GM18502 (cell line): ENCODE measurements at regions not wholly inside any gene's neighbourhood (a gene's known extent, or its start where the extent isn't known, plus 50 kb on each side); places are given as distances from the start of the nearest gene placed in this dataset.
"Not testable (repeated sequence)": the region's sequence is repeated elsewhere in the genome, so short reads cannot be mapped to it uniquely, and the experiment has no call there.

Source experiments
- ATAC-seq: cut with Tn5 transposase; IDR thresholded peaks from one replicate; pipeline ENCODE4 v1.9.1; 2021; ENCODE audit warnings: mild to moderate bottlenecking; ENCODE audit not compliant: unreplicated experiment, poor library complexity

DNA sequence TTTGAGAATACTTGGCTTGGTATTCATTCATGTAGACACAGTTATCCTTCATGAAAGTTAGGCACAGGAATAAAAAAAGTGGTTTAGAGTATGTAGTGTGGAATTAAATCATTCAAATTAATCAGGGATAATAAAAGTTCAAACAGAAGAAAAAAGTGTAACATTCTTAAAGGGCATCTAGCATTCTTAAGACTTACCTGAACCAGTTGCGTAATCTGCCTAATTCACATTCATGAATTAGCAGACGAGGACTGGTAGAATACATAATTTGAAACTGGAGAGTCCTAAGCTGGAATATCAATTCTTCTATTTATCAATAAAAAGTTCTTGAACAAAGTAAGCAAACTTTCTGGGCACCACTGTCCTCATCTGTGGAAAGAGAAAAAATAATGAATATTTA lies 157.0 kb upstream of the DEPDC1 start:
- ATAC-seq = no peak

DNA sequence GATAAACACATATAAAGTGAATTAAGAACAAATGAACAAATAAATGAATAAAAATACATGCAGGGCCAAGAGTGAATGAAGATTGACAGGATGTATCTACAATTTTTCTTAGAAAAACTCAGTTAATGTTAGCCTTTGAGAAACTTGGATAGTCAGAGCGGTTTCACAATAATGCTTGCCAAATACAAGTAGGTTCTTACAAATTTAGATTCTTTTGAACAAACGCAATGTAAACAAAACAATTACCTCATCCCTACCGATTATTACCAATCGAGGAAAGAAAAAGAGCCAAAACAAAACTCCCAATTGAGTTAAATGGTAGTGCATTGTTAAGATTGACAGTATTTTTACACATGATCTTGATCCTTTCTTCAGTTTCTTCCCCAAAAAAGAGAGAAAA lies 176.9 kb upstream of the DEPDC1 start:
- no peak for ATAC-seq

DNA sequence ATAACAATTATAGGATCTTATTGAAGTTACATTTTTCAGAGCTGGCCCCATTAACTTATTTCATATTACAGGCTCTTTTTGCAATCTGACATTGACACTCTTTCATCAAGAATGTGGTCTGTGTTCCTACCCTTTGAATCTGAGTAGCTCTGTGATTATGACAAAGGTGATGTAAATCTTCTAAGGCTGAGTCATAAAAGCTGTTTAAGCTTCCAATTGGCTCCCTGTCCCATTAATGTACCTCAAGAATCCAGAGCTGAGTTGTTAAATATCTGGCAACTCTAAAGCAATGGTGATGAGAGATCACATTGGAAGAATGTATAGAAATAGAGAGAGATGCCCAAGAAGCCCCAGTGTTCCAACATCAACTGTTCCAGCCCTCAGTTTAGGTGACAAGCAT lies 178.5 kb upstream of the DEPDC1 start:
- ATAC-seq = no peak

DNA sequence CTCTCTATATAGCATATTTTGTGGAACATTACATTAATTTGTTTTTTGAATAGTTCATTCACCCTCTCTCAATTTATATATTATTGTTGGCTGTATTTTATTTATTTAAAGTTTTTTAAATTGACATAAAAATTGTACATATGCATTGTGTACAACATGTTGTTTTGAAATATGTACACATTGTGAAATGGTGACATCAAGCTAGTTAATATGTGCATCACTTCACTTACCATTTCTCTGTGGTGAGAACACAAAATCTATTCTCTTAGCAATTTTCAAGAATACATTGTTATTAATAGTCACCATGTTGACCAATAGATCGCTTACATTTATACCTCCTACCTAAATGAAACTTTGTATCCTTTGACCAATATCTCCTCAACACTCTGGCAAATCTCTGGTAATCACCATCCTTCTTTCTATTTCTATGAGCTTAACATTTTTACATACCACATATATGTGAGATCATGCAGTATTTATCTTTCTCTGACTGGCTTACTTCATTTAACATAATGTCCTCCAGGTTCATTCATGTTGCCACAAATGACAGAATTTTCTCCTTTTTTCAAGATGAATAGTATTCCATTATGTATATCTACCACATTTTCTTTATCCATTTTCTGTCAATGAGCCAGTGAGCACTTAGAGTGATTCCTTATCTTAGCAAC lies 180.9 kb upstream of the DEPDC1 start:
- no peak for ATAC-seq

DNA sequence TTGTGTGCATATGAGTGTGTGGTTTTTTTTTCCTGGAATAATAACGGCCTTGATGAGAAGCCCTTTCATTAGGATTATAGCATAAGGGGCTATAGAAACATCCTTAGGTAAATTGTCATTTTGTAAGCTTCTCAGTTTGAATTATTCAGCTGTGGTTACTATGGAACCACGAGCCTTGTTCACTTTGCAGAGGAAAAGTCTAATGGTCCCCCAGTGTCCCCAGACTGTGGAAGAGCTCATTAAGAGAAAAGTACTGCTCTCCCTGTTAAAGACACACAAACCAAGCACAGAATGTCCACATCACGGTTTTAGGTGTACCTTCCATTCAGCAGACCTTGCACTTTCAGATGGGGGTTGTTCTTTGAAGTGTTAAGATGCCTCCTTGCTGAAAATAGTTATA lies 199.3 kb upstream of the DEPDC1 start:
- no peak for ATAC-seq

DNA sequence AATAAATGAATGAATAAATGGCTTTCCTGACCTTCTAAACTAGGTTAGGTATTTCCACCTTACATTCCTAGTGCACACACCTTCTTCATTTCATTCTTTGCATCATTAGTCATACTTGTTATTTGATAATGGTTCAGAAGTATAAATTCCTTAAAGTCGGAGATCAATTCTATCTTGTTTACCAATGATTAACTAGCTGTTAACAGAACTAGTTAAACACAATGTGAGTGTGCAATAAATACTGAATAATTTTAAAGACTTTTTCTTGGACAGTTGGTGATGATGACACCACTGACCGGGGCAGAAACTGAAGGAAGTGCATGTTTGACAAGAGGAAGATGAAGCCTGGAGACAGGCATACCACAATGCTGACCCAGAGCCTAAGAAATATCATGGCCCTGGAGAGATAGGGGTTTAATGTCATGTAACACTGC lies 207.1 kb upstream of the DEPDC1 start:
- no peak for ATAC-seq

DNA sequence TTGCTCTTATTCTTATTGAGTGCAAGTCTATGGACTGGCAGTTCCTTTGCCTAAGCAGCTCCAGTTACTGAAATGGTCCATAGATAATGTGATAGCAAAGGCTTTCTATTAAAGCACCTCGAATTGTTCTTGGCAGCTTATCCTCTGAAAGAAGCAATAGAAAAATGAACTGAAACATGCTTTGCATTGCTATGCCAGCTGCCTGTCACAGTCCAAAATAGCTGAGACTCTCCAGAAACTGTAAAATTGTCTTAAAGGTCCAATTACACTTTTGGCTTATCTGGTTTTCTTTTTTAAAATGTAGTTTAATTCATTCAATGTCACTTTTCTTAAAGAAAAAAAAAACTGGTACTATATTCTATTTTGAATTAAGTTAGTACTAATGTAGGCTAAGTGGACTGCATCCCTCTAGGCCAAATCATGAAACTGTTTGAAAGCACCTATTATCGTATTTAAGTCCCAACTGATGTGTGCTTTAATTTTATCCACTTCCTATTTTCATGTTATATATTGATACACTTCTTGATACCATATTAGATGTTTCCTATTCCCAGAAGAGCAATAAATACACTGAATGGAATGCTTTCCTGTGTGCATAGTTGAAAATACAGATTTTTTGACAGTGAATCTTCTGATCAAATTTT lies 208.0 kb upstream of the DEPDC1 start:
- no peak for ATAC-seq

DNA sequence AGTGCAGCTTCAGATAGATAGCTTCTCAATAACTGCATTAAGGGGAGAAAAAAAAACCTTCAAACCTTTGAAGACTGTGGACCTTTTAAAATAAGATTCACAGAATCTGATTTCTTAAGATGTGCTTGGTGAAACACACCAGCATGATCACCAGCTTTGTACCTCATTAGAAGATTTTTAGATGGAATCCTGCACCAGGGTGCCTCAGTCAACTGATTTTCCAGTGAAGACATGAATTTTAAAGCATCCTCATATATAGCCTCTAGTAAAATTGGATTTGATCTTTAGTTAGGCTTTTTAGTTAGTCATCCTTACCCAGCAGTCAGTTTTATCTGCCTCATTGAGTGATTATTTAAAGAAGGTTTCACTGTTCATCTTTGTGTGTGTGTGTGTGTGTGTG lies 208.6 kb upstream of the DEPDC1 start:
- ATAC-seq = no peak

DNA sequence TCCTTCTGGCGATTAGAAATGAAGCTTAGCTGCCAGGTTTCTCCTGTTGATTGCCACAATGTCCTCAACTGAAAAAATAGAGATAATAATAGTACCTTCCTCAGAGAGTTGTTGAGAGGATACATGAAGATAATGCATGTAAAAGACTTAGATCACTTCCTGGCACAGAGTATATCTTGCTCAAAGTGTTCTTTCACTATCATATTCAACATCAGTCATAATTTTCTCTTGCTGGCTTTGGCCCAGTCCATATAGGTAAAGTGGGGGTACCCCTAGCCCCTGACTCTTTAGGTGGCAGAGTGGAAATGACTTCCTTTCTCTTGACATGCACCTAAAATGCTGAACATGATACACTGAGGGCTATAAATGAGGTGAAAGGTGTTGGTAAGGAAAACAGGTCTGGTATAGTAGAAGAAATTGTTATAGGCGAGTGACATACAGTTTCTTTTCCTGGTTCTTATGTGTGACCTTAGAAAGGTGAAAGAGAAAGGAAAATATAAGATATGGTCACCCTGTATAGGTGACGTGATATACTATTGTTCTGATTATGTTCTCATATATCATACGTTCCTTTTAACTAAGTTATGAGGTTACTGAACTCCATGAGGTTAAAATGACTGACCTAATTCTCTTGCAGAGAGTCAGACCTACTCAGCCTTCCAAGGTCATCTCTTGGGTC lies 209.9 kb upstream of the DEPDC1 start:
- ATAC-seq = no peak

DNA sequence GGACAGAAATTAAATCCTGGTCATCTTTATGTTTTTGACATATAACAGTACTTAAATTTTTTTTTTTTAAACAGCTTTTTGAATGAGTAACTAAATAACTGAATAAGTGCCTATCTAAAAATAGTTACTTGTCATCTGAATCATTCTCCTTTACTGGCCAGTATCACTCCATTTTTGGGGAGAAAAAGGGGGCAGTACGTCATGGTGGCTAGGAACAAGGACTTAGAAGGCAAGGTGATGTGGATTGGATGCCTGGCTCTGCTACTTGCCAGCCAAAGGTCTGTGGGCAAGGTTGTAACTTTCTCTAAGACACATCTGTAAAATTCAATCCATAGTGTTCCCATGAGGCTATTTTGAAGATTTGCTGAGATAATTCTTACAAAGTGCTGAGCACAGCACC lies 220.4 kb upstream of the DEPDC1 start:
- ATAC-seq = no peak

DNA sequence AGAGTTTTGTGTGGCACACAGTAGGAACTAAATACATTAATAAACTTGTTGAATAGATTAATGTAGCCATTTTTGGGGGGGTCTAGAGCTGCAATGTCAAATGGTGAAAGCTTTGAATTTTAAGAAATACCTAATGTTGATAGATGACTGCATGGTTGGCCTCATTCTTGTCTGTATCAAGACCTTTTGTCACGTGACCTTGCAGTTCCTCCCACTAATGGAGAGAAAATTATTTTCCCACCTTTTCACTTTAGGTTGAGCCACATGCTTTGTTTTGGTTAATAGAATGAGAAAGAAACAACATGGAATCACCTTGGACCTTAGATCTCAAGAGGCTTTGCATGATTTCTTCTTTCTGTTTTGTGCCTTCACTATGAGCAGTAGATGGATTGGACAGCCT lies 223.6 kb upstream of the DEPDC1 start:
- no peak for ATAC-seq

DNA sequence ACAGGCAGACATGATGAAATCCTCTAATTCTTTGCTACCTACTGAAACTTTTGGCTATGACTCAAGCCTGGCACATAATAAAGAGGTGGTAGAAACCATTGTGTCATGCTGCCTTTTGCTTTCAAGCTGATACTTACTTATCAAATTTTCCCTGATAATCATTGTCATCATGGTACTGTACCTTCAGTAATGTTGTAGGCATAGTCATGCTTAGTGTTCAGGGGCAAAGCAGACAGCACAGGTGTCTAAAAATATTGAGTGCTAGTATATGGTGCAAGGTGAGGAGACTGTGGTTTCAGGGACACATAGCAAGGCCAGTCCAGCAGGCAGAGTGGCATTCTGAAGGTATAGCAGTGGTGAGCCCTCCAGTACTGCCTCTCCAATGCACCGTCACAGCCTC lies 226.9 kb upstream of the DEPDC1 start:
- no peak for ATAC-seq

DNA sequence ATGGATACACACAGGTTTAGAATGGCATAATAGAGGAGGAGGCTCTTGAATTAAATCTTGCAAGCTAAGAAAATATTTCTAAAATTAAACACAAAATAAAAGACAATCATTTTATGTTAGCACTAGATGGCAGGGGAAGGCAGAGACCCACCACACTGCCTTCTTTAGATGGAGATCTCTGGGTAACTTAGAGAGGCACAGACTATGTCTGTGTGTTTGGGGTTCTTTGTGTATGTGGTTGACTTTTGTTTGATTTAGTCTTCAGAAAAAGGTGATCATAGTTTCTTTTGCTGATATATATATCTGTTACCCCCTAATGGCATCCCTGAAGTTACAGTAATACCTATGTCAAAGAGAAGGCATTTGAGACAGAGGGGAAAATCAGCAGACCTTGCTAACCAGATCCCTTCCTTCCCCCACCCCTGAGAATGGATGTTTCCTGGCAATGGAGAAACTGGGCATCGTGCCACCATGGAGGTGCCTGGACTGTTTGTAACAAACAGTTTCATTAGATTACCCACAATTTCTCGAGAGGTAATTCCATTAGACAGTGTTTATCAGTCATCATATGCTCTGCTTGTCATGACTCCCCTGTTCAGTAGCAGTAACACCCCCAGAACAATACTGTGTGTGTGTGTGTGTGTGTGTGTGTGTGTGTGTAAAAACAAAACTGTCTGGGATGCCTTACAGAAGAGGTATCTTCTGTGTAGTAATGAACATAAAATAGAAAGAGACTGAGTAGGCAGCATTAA lies 228.3 kb upstream of the DEPDC1 start:
- ATAC-seq = no peak

DNA sequence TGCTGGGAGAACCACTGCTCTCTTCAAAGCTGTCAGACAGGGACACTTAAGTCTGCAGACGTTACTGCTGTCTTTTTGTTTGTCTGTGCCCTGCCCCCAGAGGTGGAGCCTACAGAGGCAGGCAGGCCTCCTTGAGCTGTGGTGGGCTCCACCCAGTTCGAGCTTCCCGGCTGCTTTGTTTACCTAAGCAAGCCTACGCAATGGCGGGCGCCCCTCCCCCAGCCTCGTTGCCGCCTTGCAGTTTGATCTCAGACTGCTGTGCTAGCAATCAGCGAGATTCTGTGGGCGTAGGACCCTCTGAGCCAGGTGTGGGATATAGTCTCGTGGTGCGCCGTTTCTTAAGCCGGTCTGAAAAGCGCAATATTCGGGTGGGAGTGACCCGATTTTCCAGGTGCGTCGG lies 242.6 kb upstream of the DEPDC1 start:
- not testable (repeated sequence) for ATAC-seq

DNA sequence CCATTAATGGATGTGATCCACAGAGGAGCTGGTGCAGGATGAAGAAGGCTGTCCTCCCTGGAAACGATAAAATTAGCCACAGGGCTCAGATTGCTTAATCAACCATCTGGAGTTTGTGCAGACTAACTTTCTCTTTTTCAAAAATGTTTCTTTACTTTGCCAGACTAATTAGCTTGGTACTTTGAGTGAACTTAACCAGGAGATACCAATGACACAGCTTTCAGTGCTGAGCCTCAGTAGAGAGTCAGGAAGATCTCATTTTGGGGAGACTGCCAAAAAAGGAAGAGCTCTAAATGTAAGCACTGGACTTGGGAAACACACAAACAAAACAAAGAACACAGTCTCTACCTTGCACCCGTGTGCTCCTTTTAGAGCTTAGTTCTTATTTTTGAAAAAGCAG lies 248.1 kb upstream of the DEPDC1 start:
- ATAC-seq = no peak

DNA sequence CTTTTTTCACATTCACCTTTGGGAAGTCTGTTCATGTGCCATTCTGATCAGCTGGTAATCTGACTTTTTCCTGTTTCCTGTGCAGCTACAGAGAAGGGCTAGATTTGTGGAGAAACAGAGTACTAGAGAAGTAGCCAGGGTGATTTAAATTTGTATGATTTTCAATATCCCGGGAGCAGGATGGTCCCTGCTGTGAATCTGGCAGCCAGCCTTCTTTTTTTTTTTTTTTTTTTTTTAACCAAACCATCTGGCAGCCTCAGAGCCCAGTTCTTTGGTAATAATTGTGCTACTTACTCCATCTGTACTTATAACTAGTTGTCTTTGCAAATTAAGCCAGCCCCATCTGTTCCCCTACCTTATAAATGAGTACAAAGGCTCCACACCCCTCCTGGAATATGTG lies 248.6 kb upstream of the DEPDC1 start:
- ATAC-seq = no peak

DNA sequence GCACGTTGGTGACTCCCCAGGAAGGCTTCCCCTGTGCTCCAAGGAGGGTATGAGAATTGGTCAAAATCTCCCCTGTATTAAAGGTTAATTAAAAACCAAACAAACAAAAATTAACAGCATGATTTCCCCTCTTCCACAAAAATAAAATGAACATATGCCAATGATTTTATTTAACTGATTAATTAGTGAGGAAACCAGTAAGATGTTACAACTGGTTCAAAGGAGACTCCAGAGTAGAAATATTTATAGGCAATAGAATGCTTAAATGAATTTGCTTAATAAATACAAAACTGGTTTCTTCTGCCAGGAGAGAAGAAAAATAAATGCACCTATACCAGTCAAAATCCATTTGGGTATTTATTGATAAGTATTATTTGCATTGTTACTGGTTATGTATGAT lies 249.5 kb upstream of the DEPDC1 start:
- no peak for ATAC-seq

DNA sequence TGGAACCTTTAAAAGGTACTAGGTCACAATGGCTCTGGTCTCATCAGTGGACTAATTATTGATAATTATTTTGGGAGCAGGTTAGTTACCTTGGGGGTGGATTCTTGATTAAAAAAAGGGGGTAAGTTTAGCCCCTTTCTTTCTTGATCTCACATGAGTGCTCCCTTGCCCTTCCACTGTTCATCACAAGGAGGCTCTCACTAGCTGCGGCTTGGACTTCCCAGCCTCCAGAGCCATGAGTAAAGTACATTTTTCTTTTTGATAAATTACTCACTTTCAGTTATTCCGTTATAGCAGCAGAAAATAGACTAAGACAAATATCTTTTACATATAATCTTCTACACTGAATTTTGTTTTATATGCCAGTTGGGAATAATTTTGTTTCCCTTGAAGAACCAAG lies 254.8 kb upstream of the DEPDC1 start:
- ATAC-seq = no peak

DNA sequence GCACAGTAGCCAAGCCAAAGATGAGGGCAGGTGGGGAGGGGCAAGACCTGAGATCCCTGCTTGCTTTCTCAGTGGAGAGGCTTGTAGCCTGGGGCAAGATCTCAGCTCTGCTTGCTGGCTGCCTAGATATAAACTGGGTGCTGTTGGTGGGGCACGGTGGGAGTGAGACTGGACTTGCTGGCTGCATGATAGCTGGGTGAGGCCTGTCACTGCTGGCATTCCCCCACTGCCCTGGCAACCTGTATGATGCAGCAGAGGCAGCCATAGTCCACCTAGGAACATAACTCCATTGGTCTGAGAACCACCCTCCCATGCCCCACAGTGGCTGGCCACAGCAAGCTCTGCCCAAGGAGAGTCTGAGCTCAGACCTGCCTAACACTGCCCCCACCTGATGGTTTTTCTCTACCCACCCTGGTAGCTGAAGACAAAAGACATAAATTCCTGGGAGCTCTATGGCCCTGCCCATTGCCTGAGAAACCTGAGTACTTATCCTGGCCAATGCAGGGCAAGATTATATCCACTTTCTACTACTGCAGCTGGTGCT lies 261.9 kb upstream of the DEPDC1 start:
- ATAC-seq = no peak

DNA sequence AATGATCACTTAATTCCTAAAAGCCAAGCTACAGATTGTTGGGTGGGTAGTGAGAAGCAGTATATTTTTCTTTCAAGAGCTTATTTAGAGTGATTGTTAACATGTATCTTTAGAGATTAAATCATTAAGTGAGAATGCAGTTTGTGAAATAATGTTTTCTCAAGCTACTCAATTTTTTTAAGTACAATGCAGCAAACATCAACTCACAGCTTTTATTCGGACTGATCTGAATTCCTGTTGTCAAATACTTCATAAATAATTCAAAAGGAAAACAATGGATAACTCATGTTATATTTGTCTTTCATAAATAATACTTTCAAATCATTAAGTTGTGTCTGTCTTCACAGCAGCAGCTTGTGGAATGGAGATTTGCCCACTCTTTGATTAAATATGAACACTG lies 271.1 kb upstream of the DEPDC1 start:
- no peak for ATAC-seq

DNA sequence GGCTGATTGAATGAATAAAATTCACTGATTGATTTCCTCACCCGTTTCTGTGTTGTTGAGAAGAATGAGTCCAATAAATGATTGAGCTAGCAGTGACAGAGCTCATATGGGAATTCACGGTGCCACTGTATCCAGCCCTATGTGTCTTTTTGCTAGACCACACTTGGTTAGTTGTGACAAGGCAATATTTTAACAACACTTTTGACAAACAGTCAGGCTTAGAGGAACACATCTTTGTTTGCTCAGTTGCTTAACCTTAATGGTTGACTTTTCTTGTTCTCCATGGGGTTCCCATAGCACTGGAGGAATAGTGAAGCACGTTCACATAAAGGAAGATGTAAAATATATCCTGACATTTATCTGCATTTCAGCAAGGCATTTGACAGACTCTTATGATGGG lies 273.9 kb upstream of the DEPDC1 start:
- ATAC-seq = no peak
